HG03342 (cell line): ENCODE measurements at regions not wholly inside any gene's neighbourhood (a gene's known extent, or its start where the extent isn't known, plus 50 kb on each side); places are given as distances from the start of the nearest gene placed in this dataset.

Experiments
- ATAC-seq: cut with Tn5 transposase; IDR thresholded peaks from one replicate; pipeline ENCODE4 v1.9.1; 2021; ENCODE audit warnings: mild to moderate bottlenecking, moderate library complexity; ENCODE audit not compliant: unreplicated experiment

DNA sequence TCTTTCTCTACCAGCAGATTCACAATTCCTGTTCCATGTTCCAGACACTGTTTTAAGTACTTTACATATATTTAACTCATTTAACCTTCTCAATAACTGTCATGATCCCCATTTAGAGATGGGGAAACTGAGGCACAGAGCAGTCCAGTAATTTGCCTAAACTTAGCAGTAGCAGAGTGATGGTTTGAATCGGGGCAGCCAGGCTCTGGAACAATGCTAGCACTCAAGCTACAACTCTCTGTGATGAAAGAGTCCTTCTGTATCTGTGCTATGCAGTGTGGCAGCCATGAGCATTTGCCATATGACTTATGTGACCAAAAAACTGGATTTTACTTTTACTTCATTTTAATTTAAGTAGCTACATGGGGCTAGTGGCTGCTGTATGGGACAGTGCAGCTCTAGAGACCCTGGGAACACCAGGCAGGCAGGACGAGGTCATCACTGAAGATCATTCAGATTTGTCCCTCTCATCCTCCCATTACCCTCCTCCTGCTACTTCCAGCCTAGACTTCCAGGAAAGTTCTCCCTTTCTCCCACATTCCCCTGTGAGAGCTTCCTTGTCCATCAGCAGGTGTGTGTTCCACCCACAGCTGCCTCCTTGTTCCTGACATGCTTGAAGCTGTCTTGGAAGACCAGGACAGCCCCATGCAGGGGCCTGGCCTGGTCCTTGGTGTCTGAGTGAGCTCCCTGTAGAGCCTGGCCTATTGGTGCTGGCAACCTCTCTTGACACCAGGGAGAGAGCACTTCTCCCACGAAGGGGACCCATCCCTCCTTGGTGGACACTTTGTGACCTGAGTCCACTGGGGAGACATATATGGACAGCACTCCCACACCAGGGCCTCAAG is 157.0 kb downstream of the MRPL14 start:
- ATAC-seq = no peak

DNA sequence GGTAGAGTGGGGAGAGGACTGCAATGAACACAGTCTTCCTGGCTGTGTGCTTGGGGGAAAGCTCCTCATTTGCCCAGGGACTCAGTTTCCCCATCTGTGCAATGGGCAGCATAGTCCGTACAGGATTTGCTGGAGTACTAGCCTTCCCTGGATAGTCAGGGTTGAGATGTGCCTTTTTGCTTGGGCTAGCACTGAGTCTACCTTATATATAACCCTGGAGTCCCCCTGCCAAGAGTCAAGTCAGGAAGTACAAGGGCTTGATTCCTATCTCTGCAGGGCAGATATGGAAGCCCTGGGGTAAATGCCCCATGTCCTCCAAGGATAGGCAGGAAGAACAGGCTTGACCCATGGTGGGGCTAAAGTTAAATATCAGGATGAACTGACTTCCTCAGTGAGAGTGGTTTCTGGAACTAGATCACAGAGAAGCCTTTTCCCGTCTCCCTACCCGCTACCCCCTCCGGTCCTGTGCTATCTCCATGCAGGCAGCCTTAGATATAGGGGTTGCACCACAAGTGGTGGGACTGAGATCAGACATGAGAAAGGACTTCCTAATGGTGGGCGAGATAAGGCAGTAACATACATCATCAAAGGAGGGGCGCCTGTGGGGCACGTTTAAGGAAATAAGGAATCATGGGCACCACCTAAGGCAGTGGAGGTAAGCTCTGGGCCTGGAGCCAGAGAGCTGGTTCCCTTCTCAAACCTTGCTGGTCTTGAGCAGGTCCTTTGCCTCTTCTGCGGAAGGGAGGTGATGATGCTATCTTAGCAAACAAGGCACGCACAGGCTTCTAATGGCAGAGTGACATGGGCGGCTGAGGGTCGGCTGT is 157.9 kb downstream of the MRPL14 start:
- no peak for ATAC-seq

DNA sequence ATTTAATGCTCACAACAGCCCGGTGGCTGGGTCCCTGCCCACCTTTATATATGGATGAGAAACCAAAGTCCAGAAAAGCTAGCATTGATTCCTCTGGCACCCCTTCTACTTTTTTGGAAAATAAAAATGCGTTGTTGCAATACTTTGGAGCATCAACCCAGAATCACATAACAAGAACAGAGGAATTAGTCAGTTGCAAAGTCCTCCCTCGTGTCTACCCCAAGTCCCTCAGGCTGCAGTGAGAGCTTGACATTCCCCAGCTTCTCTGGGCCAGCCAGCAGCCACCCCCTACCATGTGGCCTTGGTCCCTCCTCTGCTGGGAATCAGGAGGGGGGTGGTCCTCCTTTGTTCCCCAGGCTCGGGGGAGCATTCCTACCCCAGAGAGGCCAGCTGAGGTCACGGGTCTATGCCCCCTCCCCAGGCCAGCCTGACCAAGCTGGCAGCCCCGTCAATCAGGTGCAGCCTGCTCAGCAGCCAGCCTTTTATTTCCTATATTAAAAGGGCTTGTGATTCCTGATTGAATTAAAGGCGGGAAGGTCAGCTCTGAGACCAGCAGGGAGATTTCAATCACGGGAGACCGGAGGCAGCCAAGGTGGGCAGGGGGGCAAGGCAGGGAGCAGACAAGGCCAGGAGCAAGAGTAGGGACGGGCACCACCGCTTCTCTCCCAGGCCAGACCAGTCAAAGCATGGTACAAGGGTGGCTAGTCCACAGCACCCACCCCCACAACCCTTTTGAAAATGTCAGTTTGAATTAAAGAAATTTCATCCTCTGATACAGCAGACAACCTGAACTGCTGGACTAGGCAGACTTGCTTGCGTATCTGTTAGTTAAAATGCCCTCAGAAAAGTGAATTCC is 158.9 kb downstream of the MRPL14 start:
- ATAC-seq = no peak

DNA sequence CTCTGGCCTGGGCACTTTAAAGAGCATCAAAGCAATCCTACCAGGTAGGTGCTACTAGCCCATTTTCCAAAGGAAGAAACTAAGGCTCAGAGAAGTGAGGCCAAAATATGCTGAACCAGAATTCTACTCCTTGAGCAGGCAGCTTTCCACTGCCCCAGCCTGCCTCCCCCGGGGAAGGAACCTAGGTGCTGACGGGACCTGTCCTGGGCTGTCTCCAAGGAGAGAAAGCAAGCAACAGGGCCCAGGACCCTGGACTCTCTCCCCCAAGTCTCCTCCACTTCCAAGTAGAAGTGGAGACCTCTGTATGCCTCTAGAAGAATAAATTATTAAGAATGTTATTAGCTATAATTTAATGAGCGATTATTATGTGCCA is 159.5 kb downstream of the MRPL14 start:
- no peak for ATAC-seq

DNA sequence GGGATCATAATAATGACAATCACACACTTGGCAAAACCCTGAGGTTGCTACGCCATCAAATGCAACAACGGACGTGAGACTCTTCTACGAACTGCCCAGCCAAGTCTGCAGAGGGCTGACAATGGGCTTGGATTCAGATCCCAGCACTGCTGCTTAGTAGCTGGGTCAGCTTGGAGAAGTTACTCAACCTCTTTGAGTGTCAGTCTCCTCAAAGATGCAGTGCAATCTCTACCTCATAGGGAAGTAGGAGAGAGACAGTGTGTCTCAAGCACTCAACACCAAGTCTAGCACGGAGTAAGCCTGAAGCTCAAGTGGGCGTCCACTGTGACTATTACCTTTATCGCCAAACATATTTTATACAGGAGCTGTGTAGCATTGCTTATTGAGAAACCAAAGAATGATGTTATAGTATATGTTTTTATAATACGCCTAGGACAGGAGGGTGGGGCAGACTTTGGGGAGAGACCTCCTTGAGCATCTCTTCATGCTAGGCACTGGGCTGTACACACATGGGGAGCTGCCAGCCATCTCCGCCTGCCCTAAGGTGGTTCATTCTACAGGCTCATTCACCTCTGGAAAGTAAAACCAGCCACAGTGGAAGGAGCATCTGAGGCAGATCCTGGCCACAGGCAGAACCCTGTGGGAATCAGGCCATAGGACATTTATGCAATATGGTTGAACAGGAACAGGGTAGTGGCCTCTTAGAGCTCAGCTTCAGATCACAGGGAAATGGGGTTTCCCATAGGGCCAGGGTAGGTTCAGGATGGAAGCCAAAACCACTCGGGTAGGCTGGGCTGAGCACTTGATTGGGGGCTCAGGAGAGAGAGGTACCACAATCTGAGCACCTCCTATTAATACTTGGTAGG is 160.2 kb downstream of the MRPL14 start:
- ATAC-seq = no peak

DNA sequence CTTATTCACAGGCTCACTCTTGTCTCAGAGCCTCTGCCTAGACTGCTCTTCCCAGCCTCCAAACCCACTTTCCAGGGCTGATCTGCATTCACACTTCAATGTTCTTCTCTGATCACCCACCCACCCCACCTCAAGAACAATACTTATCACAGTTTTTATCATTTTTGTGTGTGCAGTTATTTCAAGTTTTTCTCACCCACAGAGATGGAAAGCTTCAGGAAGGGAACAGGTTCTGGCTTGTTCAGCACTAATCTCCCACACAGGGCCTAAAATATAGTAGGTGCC is 160.9 kb downstream of the MRPL14 start:
- no peak for ATAC-seq

GRCh38 chr6:43965628-43966373 is 161.5 kb downstream of the MRPL14 start:
- no peak for ATAC-seq

- ATAC-seq = no peak
These were observed 162.3 kb downstream of the MRPL14 start for GRCh38 chr6:43964659-43965570.

DNA sequence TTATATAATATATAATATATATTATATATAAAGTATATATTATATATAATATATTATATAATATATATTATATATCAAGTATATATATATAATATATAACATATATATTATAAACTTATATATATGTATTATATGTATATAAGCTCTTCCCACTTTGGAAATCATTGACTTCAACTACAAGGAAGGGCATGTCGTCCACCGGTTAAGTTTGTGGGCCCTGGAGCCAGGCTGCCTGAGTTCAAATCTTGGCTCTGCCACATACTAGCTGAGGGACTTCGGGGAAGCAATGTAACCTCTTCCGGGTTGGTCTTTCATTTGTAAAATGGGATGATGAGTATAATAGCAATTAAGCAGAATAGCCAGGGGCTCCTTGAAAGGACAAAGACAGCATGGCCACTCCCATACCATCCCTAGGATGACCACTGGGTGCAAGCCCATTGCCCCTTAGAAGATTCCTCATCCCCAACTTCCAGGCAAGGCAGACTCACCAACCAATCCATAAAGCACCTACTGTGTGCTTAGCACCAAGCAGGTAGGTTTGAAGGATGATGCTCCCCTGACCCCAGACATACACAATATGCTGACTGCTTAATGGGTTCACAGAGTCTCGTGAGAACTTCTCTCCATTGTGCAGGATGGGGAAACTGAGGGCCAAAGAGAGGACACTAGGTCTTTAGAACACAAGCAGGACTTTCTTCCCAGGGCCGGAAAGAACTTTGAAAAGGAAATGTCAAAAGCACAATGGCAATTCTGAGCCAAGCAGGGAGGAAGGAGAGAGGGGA is 163.2 kb downstream of the MRPL14 start:
- ATAC-seq = no peak

DNA sequence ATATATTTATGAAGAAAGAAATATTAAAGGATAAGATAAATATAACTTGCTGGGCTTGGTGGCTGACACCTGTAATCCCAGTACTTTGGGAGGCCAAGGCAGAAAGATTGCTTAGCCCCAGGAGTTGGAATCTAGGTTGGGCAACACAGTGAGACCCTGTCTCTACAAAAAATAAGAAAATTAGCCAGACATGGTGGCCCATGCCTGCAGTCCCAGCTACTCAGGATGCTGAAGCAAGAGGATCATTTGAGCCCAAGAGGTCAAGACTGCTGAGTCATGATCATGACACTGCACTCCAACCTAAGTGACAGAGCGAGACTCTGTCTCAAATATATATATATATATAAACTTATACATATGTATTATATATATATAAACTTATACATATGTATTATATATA is 164.0 kb downstream of the MRPL14 start:
- no peak for ATAC-seq

GRCh38 chr6:43962458-43962857 is 164.8 kb downstream of the MRPL14 start:
- ATAC-seq = no peak

GRCh38 chr6:43957273-43957672 is 170.0 kb downstream of the MRPL14 start:
- no peak for ATAC-seq

- no peak for ATAC-seq
These were observed 170.8 kb downstream of the MRPL14 start for GRCh38 chr6:43956478-43956877.

GRCh38 chr6:43954311-43955131 is 172.7 kb downstream of the MRPL14 start:
- no peak for ATAC-seq

DNA sequence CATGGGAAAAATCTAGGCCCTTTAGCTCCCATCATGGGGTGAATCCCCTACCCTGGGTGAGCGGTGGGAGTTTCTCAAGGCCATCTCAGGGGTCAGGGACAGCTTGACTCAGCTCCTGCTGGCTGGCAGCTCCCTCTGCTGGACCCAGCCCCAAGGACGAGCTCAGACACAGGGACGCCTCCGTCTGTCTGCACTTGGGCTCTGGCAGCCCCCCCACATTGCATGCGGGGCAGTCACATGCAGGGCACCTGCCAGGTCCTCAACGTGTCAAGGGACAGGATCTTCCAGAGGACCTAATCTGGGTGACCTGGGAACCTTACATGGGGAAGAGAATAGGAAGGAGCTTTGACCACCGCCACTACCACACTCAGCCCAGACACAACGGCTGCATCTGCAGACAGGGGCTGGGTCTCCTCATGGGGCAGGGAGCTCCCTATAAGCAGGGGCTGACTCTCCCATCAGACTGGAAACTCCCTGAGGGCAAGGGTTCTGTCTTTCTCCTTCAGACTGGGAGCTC is 173.4 kb downstream of the MRPL14 start:
- no peak for ATAC-seq

DNA sequence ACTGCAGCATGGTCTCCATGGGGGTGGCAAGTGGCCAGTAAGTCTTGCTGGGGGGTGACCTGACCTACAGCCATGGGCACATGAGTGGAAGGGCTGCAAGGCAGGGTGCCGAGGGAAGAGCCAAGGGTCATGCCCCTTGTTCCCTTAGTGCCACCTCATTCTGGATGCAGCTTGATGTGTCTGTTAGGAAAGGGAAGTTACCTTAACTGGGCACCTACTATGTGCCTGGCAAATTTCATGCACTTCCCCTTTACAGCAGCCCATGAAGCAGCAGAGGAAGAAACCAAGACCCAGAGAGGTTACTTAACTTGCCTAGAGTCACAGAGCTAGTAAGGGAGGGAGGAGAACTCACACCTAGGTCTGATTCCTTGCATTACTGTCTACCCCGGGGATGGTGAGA is 174.0 kb downstream of the MRPL14 start:
- ATAC-seq = no peak

GRCh38 chr6:43952746-43953145 is 174.5 kb downstream of the MRPL14 start:
- ATAC-seq = no peak
